HG02610 (cell line): ENCODE measurements at regions not wholly inside any gene's neighbourhood (a gene's known extent, or its start where the extent isn't known, plus 50 kb on each side); places are given as distances from the start of the nearest gene placed in this dataset.

ENCODE experiments used
- ATAC-seq: cut with Tn5 transposase; IDR thresholded peaks from one replicate; pipeline ENCODE4 v1.9.1; 2021; ENCODE audit warnings: mild to moderate bottlenecking, moderate library complexity; ENCODE audit not compliant: unreplicated experiment

DNA sequence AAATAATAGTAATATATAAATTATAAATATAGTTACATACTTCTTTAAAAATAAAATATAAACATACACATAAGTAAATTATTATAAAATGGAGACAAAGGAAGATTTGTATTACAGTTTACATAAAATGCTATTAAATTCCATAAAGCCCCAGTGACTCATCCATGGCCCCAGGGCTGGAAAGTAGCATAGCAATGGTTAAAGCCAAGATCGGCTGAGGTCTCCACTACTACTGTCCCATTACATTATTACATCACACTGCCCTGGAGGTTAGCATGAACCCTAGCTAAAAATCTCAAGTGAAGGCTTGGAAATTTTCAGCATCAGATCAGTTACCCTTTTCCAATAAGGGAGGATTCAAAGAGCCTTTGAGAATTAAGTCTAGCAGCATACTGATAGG lies 936.2 kb downstream of the DSC3 start:
- ATAC-seq, result no peak

- ATAC-seq, result no peak
Measured at GRCh38 chr18:30103881-30104280, 938.7 kb downstream of the DSC3 start.

DNA sequence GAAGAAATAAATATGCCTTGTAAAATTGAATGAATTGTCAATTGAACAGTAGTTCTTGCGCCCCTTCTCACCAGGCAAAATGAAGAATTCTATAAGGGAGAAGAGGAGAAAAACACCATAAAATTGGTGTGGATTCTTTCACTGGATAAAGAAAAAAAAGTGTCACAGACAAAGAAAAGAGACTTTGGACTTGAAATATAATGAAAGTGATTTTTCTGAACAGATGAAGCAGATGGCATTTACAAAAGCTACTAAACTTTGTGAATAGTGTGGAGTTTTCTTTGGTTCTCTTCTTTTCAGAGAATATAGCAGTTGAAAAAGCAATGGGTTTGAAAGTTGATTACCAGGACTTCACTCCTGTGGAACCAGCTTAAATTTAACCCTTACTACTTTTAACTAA lies 945.7 kb downstream of the DSC3 start:
- ATAC-seq, result no peak

DNA sequence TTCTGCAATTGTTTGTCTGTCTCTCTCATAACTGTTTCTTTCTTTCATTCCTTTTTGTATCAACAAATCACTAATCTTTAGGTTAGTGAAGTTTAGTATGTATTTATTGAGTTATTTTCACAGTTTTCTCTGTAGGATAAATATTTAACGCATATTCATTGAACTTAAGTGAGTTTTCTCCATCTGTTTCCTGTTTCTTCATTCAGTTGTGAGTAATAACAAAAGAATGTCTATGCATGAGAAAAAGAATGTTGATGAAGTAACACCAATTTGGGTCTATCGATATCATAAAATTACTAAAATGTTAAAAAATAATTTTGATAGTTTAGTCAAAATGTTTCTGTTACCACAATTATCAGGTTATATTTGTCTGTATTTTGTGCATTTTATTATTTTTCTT lies 948.0 kb downstream of the DSC3 start:
- ATAC-seq, result no peak

DNA sequence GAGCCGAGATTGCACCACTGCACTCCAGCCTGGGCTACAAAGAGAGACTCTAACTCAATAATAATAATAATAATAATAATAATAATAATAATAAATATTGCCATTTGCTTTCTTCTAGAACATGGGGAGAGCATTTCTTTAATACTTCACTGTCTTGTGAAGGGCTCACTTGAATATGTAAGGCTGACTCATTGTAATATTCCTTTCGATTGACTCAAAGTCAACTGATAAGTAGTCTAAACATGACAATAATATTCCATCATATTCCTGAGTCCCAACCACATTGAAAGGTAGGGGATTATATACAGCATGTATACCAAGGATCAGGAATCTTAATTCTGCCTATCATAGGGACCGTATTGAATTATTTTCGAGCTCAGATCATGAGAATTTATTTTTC lies 949.2 kb downstream of the DSC3 start:
- ATAC-seq, result no peak

DNA sequence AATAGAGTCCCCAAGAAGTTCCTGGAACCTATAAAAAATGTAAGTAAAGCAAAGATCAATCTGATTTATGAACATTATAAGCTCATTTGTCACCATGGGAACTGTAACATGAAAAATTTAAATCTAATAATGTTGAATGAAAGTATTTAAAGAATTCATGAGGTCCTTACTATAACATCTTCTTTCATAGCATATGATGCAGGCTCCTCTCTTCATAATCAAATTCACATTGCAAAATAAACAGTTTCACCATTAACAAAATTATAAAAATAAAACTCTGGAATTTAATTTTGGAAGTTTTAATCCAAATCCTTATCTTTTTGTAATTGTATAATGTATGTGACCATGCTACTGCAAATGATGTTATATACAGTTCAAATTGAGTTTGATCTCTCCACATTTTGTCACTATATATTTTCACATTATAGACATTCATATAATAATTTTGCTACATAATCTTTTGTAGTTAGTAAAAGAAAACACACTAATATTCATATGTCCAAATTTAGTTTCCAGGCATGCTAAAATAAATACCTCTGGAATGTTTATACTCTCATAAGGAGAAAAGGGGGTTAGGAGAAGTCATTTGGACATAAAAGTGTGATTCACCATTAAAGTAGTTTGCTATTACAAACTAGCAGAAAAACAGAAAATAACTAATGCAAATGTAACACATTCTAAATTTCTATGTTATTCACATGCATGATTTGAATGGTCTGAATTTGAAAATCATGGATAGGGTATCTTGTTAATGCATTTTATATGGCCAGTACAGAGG lies 954.1 kb downstream of the DSC3 start:
- no peak for ATAC-seq

GRCh38 chr18:30086351-30086750 lies 956.2 kb downstream of the DSC3 start:
- no peak for ATAC-seq

- ATAC-seq, result no peak
Measured at GRCh38 chr18:30081122-30081521, 961.4 kb downstream of the DSC3 start.

- no peak for ATAC-seq
Measured at GRCh38 chr18:30072609-30073385, 969.7 kb downstream of the DSC3 start.

GRCh38 chr18:30066288-30066687 lies 976.3 kb downstream of the DSC3 start:
- ATAC-seq, result no peak

GRCh38 chr18:30057398-30057797 lies 985.1 kb downstream of the DSC3 start:
- ATAC-seq, result no peak

GRCh38 chr18:30056528-30056927 lies 986.0 kb downstream of the DSC3 start:
- no peak for ATAC-seq

DNA sequence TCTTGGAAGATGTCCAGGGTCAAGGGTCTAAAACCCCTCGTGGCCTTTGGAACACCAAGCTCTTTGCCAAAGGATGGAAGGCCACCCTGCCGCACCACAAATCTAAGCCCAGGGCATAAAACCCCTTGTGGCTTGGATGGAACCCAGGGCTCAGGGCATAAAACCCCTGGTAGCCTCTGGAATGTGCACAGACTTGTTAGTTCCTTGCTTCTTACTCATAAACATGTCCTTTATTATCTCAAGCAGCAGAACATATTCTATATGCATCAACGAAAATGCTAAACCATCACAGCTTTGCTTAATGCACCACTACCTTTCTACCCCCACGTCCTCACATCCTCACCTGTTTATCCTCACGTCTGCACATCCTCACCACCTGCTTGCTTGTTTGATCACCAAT lies 998.0 kb downstream of the DSC3 start:
- no peak for ATAC-seq

DNA sequence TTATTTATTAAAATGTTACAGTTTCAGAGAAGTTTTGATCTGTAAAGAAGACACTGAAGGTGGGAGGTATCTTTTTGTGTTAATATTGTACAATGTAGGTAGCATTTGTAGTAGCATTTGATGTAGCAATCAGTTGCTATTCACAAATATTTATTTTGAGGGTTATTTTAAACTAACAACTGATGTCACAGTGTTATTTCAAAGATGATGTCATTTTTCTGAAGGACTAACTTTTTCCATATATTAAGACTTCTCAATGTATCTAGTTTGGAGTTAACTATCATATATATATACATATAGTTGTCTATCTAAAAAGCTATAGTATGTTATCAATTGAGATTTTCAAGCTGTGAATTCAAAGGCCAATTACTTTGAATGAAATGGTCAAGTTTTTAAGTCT lies 1003.3 kb downstream of the DSC3 start:
- ATAC-seq, result no peak

- no peak for ATAC-seq
Measured at GRCh38 chr18:30034818-30035217, 1007.7 kb downstream of the DSC3 start.

DNA sequence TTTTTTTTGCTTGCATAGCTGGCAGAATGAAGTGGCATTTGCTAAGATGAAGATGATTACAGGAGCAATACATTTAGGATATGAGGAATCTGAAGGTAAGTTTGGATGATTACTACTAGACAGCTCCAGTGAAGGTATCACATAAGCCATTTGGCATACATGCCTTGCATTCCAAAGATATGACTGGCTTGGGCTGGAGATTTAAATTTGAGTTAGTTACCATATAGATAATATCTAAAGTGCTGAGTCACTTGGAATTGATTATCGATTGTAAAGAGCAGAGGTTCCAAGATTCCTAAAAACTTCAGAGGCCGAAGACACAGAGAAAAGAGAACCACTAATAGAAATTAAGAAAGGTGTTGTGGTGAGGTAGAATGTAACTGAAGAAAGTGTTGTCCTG lies 1026.4 kb downstream of the DSC3 start:
- no peak for ATAC-seq

GRCh38 chr18:30004965-30005364 lies 1037.6 kb downstream of the DSC3 start:
- ATAC-seq, result no peak

- ATAC-seq, result no peak
Measured at GRCh38 chr18:29982218-29982617, 1060.3 kb downstream of the DSC3 start.

- no peak for ATAC-seq
Measured at GRCh38 chr18:29979881-29980280, 1062.7 kb downstream of the DSC3 start.

DNA sequence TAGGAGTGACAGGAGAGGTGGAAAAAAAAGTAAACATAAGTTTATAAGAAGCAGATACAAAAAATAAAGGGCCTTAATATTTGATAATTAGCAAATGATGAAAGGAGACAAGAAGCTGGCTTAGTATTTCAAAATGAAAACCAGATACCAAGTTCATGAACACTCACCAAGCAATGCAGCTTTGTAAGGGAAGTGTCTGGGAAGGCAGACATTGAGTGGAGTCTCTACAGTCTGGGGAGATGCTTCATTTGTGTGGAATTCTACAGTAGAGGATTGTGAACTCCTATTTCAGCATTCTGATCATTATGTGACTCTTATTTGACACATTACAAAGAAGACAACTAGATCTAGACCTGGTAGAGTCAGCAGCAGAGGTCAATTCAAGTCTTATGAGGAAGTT lies 1072.7 kb downstream of the DSC3 start:
- no peak for ATAC-seq

- no peak for ATAC-seq
Measured at GRCh38 chr18:29962579-29962978, 1080.0 kb downstream of the DSC3 start.

DNA sequence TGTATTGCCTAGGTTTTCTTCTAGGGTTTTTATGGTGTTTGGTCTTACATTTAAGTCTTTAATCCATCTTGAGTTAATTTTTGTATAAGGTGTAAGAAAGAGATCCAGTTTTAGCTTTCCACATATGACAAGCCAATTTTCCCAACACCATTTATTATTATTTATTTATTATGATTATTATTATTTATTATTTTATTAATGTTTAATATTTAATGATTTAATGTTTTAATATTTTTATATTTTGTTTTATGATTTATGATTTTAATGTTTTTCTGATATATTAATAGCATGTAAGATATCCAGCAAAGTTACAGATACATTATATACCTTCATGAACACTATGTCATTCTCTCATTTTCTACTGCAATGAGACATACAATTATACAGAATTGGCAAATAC lies 1082.0 kb downstream of the DSC3 start:
- ATAC-seq, result no peak
